A673 (cell line): ENCODE measurements at regions not wholly inside any gene's neighbourhood (a gene's known extent, or its start where the extent isn't known, plus 50 kb on each side); places are given as distances from the start of the nearest gene placed in this dataset.

ENCODE experiments used
- BruUV-seq: library from RNA; stranded (reverse); fragments of 400-500 nt; replicated peaks from 2 replicates; lab custom pipeline; 2021; lab: Mats Ljungman, UMichigan
- CTCF ChIA-PET: fragments of 300-600 bp; sonication (Branson Sonifier 250); formaldehyde crosslinking; loops from one replicate; lab custom pipeline; 2022; ENCODE audit warnings: antibody characterized with exemption; lab: Charles Lee
- POLR2A ChIA-PET: fragments of 300-600 bp; sonication (Branson Sonifier 250); formaldehyde crosslinking; loops from one replicate; lab custom pipeline; 2022; ENCODE audit warnings: antibody characterized with exemption; ENCODE audit not compliant: low non-redundant PET; lab: Charles Lee
- DNase-seq: peaks from one replicate; pipeline ENCODE4 v3.0.0-alpha.2; 2015; ENCODE audit warnings: low spot score
- H3K27ac ChIP-seq: fragments of 200-600 bp; sonication (generic); 2 replicates; pipeline ENCODE4 v1.5.1; 2016; ENCODE audit warnings: mixed run types, low read depth, mild to moderate bottlenecking, mixed read lengths, antibody characterized with exemption, low read length; ENCODE audit not compliant: poor library complexity, severe bottlenecking
- H3K27me3 ChIP-seq: fragments of 200-600 bp; sonication (generic); replicated peaks from 2 replicates; pipeline ENCODE4 v1.6.1; 2017; ENCODE audit warnings: mixed run types, low read depth, mild to moderate bottlenecking, mixed read lengths, antibody characterized with exemption, low read length; ENCODE audit not compliant: insufficient read depth, poor library complexity
- H3K36me3 ChIP-seq: fragments of 200-600 bp; sonication (generic); 2 replicates; pipeline ENCODE4 v1.6.1; 2016; ENCODE audit warnings: mixed run types, mild to moderate bottlenecking, mixed read lengths, antibody characterized with exemption, low read length; ENCODE audit not compliant: insufficient read depth, poor library complexity, severe bottlenecking
- H3K4me1 ChIP-seq: fragments of 200-600 bp; sonication (generic); 2 replicates; pipeline ENCODE4 v1.6.1; 2017; ENCODE audit warnings: mixed run types, mild to moderate bottlenecking, mixed read lengths, antibody characterized with exemption, low read length; ENCODE audit not compliant: insufficient read depth, poor library complexity, severe bottlenecking
- H3K4me3 ChIP-seq: fragments of 200-600 bp; sonication (generic); 2 replicates; pipeline ENCODE4 v1.5.1; 2016; ENCODE audit warnings: low read depth, mixed run types, mild to moderate bottlenecking, mixed read lengths, low read length; ENCODE audit not compliant: poor library complexity, severe bottlenecking
- H3K9me3 ChIP-seq: fragments of 200-600 bp; sonication (generic); 2 replicates; pipeline ENCODE4 v1.6.1; 2016; ENCODE audit warnings: mixed run types, low read depth, mild to moderate bottlenecking, mixed read lengths, antibody characterized with exemption, low read length; ENCODE audit not compliant: poor library complexity, severe bottlenecking
- CTCF ChIP-seq: fragments of 300-800, 200-600 bp; sonication (generic); conservative IDR thresholded peaks from 2 replicates; pipeline ENCODE4 v1.5.1; 2017; ENCODE audit warnings: low read depth, mild to moderate bottlenecking, antibody characterized with exemption, low read length, moderate library complexity, mixed read lengths
- EZH2 ChIP-seq: fragments of 200-600 bp; sonication (generic); IDR thresholded peaks from 2 replicates; pipeline ENCODE4 v1.6.1; 2017; ENCODE audit warnings: borderline replicate concordance, low read depth, mild to moderate bottlenecking, mixed read lengths, antibody characterized with exemption, low read length; ENCODE audit not compliant: poor library complexity, severe bottlenecking
- intact Hi-C: fragments of 100-400 bp; cut with micrococcal nuclease; formaldehyde crosslinking; loops from one replicate; pipeline ENCODE4 v1.10.0; 2022; ENCODE audit not compliant: unreplicated experiment

- POLR2A ChIA-PET = no interaction called here
- no peak overlapping the region for H3K27ac ChIP-seq
- CTCF ChIA-PET = no interaction called here
- H3K9me3 ChIP-seq = no peaks in the 10 kb centered on the region
- peaks cover 46% of the 10 kb centered on the region for H3K27me3 ChIP-seq
- no peak for DNase-seq
- no TSS peak for BruUV-seq
- no peaks in the 10 kb centered on the region for H3K4me1 ChIP-seq
- intact Hi-C loops = no loop called here
- TF ChIP-seq EZH2 (no peak), CTCF (no peak)
- no peaks in the 10 kb centered on the region for H3K36me3 ChIP-seq
- no peak overlapping the region for H3K4me3 ChIP-seq
Measured at GRCh38 chr18:47632970-47633635, 297.4 kb downstream of the SMAD2 start.

- H3K36me3 ChIP-seq = no peaks in the 10 kb centered on the region
- intact Hi-C loops = no loop called here
- no peak overlapping the region for H3K4me3 ChIP-seq
- ChIA-PET CTCF (no interaction called here), POLR2A (no interaction called here)
- BruUV-seq = no TSS peak
- H3K9me3 ChIP-seq = no peaks in the 10 kb centered on the region
- peaks cover 76% of the 10 kb centered on the region for H3K27me3 ChIP-seq
- no peaks in the 10 kb centered on the region for H3K4me1 ChIP-seq
- no peak for DNase-seq
- TF ChIP-seq CTCF (no peak), EZH2 (no peak)
- H3K27ac ChIP-seq = no peak overlapping the region
Measured at GRCh38 chr18:47628893-47629292, 301.6 kb downstream of the SMAD2 start.

DNA sequence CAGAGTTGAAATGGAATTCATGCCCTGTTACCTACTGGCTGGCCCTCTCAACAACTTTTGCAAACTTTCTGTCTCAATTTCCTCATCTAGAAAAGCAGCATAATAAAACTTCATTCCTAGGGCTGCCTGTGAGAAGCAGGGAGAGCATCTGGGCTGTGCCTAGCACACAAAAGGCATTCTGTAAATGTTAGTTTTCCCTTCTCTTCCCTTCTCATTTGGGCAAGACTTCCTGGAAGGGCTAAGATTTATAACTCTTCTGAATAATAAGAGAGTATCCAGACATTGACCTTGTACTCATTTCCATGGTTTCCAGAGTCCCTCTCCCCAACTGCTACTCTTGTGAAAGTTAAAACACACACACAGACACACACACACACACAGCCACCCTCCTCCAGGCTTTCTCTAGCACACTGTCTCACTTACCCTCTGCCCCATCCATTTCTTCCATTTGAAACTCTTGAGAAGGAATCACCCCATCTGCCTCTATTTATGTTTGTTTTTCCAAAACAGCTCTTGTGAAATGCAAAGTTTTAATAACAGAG, 302.1 kb downstream of the SMAD2 start:
- no peaks in the 10 kb centered on the region for H3K9me3 ChIP-seq
- no peak overlapping the region for H3K4me3 ChIP-seq
- no peak for DNase-seq
- H3K27ac ChIP-seq = no peak overlapping the region
- BruUV-seq = no TSS peak
- intact Hi-C loops = no loop called here
- peaks cover 79% of the 10 kb centered on the region for H3K27me3 ChIP-seq
- no peaks in the 10 kb centered on the region for H3K4me1 ChIP-seq
- no peak for TF ChIP-seq CTCF
- no peak for TF ChIP-seq EZH2
- ChIA-PET POLR2A (no interaction called here), CTCF (no interaction called here)
- no peaks in the 10 kb centered on the region for H3K36me3 ChIP-seq
